A549 (cell line): ENCODE measurements at regions not wholly inside any gene's neighbourhood (a gene's known extent, or its start where the extent isn't known, plus 50 kb on each side); places are given as distances from the start of the nearest gene placed in this dataset.

Experiments
- BHLHE40 ChIP-seq: IDR thresholded peaks from 2 replicates; pipeline ENCODE4 v1.6.1; 2012; ENCODE audit warnings: low read depth, low read length, inconsistent platforms
- CEBPB ChIP-seq, 2 experiments: fragments of >200 bp in 1 of 2; sonication (Bioruptor Twin) in 1 of 2; formaldehyde crosslinking in 1 of 2; IDR thresholded peaks; 2 replicates each; pipeline ENCODE4 v1.6.1; 2012 to 2016
- KDM1A ChIP-seq: fragments of 200-600 bp; sonication (generic); IDR thresholded peaks from 2 replicates; pipeline ENCODE4 v1.6.1; 2016; ENCODE audit warnings: low read depth, mild to moderate bottlenecking
- MAFK ChIP-seq: fragments of 450-650 bp; IDR thresholded peaks from 2 replicates; pipeline ENCODE4 v1.6.1; 2014; ENCODE audit not compliant: partially characterized antibody
- PHF8 ChIP-seq: fragments of 200-600 bp; sonication (generic); IDR thresholded peaks from 2 replicates; pipeline ENCODE4 v1.6.1; 2016; ENCODE audit warnings: low read depth, mild to moderate bottlenecking, antibody characterized with exemption, moderate library complexity, borderline replicate concordance
- RARB ChIP-seq: fragments of 250-450 bp; sonication (Bioruptor Pico); IDR thresholded peaks from 2 replicates; pipeline ENCODE4 v1.8.0; 2021; ENCODE audit warnings: mild to moderate bottlenecking, moderate library complexity
- TF ChIP-seq, protein P1 (sequence below): fragments of >200 bp; sonication (Bioruptor Twin); formaldehyde crosslinking; IDR thresholded peaks from 3 replicates; pipeline ENCODE4 v1.5.1; 2016
- TF ChIP-seq, protein P2 (sequence below): IDR thresholded peaks from 2 replicates; pipeline ENCODE4 v1.6.1; 2012
- TF ChIP-seq, protein P3 (sequence below): fragments of 150-350 bp; IDR thresholded peaks from 2 replicates; pipeline ENCODE4 v1.6.1; 2014; ENCODE audit warnings: low read depth, mild to moderate bottlenecking, low read length
- TF ChIP-seq, protein P4 (sequence below): fragments of 250-450 bp; sonication (Bioruptor Pico); IDR thresholded peaks from 2 replicates; pipeline ENCODE4 v1.5.0; 2021; ENCODE audit warnings: mild to moderate bottlenecking, moderate library complexity, borderline replicate concordance

DNA sequence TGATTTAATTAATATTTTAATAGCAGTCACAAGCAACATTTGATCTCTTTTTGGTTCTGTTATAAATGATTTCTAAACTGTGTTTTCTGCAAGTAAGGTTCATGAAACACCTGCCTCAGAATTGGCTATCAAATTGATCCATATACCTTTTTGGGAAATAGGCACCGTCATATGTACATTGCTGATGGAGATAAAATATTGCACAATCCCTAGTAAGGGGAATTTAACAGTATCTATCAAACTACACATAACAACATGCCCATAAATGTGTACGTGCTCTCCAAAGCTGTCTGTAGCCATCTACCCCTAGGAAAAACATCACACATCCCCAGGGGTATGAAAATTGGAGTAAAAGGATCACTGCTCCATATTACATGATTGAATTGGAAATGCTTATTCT, 167.3 kb upstream of the CPNE8 start:
- TF ChIP-seq, protein P1, sequence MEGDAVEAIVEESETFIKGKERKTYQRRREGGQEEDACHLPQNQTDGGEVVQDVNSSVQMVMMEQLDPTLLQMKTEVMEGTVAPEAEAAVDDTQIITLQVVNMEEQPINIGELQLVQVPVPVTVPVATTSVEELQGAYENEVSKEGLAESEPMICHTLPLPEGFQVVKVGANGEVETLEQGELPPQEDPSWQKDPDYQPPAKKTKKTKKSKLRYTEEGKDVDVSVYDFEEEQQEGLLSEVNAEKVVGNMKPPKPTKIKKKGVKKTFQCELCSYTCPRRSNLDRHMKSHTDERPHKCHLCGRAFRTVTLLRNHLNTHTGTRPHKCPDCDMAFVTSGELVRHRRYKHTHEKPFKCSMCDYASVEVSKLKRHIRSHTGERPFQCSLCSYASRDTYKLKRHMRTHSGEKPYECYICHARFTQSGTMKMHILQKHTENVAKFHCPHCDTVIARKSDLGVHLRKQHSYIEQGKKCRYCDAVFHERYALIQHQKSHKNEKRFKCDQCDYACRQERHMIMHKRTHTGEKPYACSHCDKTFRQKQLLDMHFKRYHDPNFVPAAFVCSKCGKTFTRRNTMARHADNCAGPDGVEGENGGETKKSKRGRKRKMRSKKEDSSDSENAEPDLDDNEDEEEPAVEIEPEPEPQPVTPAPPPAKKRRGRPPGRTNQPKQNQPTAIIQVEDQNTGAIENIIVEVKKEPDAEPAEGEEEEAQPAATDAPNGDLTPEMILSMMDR, result no peak
- TF ChIP-seq CEBPB (IDR thresholded peaks at IDR 0.05), result no peak
- TF ChIP-seq, protein P2, sequence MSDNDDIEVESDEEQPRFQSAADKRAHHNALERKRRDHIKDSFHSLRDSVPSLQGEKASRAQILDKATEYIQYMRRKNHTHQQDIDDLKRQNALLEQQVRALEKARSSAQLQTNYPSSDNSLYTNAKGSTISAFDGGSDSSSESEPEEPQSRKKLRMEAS, result no peak
- TF ChIP-seq, protein P3, sequence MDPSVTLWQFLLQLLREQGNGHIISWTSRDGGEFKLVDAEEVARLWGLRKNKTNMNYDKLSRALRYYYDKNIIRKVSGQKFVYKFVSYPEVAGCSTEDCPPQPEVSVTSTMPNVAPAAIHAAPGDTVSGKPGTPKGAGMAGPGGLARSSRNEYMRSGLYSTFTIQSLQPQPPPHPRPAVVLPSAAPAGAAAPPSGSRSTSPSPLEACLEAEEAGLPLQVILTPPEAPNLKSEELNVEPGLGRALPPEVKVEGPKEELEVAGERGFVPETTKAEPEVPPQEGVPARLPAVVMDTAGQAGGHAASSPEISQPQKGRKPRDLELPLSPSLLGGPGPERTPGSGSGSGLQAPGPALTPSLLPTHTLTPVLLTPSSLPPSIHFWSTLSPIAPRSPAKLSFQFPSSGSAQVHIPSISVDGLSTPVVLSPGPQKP, result no peak
- no peak for TF ChIP-seq RARB (CRISPR knock-in tag)
- no peak for TF ChIP-seq BHLHE40
- no peak for TF ChIP-seq PHF8
- no peak for TF ChIP-seq MAFK
- no peak for TF ChIP-seq KDM1A
- TF ChIP-seq, protein P4, sequence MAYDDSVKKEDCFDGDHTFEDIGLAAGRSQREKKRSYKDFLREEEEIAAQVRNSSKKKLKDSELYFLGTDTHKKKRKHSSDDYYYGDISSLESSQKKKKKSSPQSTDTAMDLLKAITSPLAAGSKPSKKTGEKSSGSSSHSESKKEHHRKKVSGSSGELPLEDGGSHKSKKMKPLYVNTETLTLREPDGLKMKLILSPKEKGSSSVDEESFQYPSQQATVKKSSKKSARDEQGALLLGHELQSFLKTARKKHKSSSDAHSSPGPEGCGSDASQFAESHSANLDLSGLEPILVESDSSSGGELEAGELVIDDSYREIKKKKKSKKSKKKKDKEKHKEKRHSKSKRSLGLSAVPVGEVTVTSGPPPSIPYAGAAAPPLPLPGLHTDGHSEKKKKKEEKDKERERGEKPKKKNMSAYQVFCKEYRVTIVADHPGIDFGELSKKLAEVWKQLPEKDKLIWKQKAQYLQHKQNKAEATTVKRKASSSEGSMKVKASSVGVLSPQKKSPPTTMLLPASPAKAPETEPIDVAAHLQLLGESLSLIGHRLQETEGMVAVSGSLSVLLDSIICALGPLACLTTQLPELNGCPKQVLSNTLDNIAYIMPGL (CRISPR knock-in tag), result no peak
